LHCN-M2 (cell line): ENCODE measurements at regions not wholly inside any gene's neighbourhood (a gene's known extent, or its start where the extent isn't known, plus 50 kb on each side); places are given as distances from the start of the nearest gene placed in this dataset.
A peak's percentile ranks its signal among the peaks of the same experiment; 100 is the strongest.
"Not testable (repeated sequence)": the region's sequence is repeated elsewhere in the genome, so short reads cannot be mapped to it uniquely, and the experiment has no call there.

Experiments used
- DNase-seq: peaks from one replicate; pipeline ENCODE4 v3.0.0-alpha.2; 2012; ENCODE audit warnings: low read depth

GRCh38 chr9:78713614-78714405 lies 416.9 kb downstream of the PSAT1 start:
- DNase-seq, result peak; percentile 57

- DNase-seq, result peak; percentile 76
Measured at GRCh38 chr9:78714576-78714975, 417.7 kb downstream of the PSAT1 start.

GRCh38 chr9:78719029-78719428 lies 422.1 kb downstream of the PSAT1 start:
- not testable (repeated sequence) for DNase-seq

GRCh38 chr9:78724896-78725295 lies 428.0 kb downstream of the PSAT1 start:
- DNase-seq, result no peak

- no peak for DNase-seq
Measured at GRCh38 chr9:78725503-78725902, 428.6 kb downstream of the PSAT1 start.

- peak; percentile 2 for DNase-seq
Measured at GRCh38 chr9:78745331-78745730, 448.4 kb downstream of the PSAT1 start.

- DNase-seq, result peak; percentile 72
Measured at GRCh38 chr9:78746010-78746409, 449.1 kb downstream of the PSAT1 start.

- no peak for DNase-seq
Measured at GRCh38 chr9:78753039-78753438, 456.1 kb downstream of the PSAT1 start.

- DNase-seq, result no peak
Measured at GRCh38 chr9:78756813-78757510, 460.0 kb downstream of the PSAT1 start.

GRCh38 chr9:78763424-78763823 lies 466.5 kb downstream of the PSAT1 start:
- no peak for DNase-seq

- DNase-seq, result no peak
Measured at GRCh38 chr9:78765861-78766260, 468.9 kb downstream of the PSAT1 start.

GRCh38 chr9:78767490-78767889 lies 470.6 kb downstream of the PSAT1 start:
- no peak for DNase-seq

- DNase-seq, result no peak
Measured at GRCh38 chr9:78769690-78770089, 472.8 kb downstream of the PSAT1 start.

GRCh38 chr9:78775211-78775610 lies 478.3 kb downstream of the PSAT1 start:
- DNase-seq, result no peak

- no peak for DNase-seq
Measured at GRCh38 chr9:78775696-78776295, 478.9 kb downstream of the PSAT1 start.

- no peak for DNase-seq
Measured at GRCh38 chr9:78777747-78778146, 480.8 kb downstream of the PSAT1 start.

- DNase-seq, result no peak
Measured at GRCh38 chr9:78778318-78778717, 481.4 kb downstream of the PSAT1 start.

GRCh38 chr9:78778861-78779374 lies 482.0 kb downstream of the PSAT1 start:
- no peak for DNase-seq

- peak; percentile 21 for DNase-seq
Measured at GRCh38 chr9:78781681-78782080, 484.8 kb downstream of the PSAT1 start.

- no peak for DNase-seq
Measured at GRCh38 chr9:78782234-78782633, 485.3 kb downstream of the PSAT1 start.

- no peak for DNase-seq
Measured at GRCh38 chr9:78782858-78783257, 485.9 kb downstream of the PSAT1 start.

- DNase-seq, result no peak
Measured at GRCh38 chr9:78783743-78784142, 486.8 kb downstream of the PSAT1 start.
